CD4-positive, alpha-beta T cell (primary cell): ENCODE measurements at regions not wholly inside any gene's neighbourhood (a gene's known extent, or its start where the extent isn't known, plus 50 kb on each side); places are given as distances from the start of the nearest gene placed in this dataset.

ENCODE experiments used
- ATAC-seq: fragments of 200-7000 bp; cut with Tn5 transposase; one replicate; pipeline ENCODE4 v1.10.0; 2022; ENCODE audit warnings: mild to moderate bottlenecking; ENCODE audit not compliant: poor library complexity
- CTCF ChIA-PET: fragments of 350-600 bp; sonication (Branson Sonifier 250); formaldehyde crosslinking; loops from one replicate; lab custom pipeline; 2021; ENCODE audit warnings: antibody characterized with exemption, inconsistent platforms; lab: Charles Lee
- POLR2A ChIA-PET: fragments of 350-600 bp; sonication (Branson Sonifier 250); formaldehyde crosslinking; loops from one replicate; lab custom pipeline; 2021; ENCODE audit warnings: antibody characterized with exemption, inconsistent platforms; lab: Charles Lee
- DNase-seq, 14 experiments: peaks; one replicate each; pipeline ENCODE4 v3.0.0-alpha.2; 2013 to 2020; ENCODE audit warnings: mixed read lengths in 2 of 14
- H3K27ac ChIP-seq, 2 donors: one replicate each; pipeline versions ENCODE4 v1.5.1 to v1.7.0; 2013; ENCODE audit warnings: low read length in 2 of 2, low read depth in 1 of 2, mild to moderate bottlenecking in 1 of 2
- H3K27me3 ChIP-seq, 2 experiments: 1 replicate in 1 of 2; 2 replicates in 1 of 2; pipeline versions ENCODE4 v1.6.1 to v1.7.0; 2013; ENCODE audit warnings: low read length in 2 of 2, control low read depth in 1 of 2, mild to moderate bottlenecking in 1 of 2, moderate library complexity in 1 of 2; ENCODE audit not compliant: insufficient read depth in 2 of 2, control insufficient read depth in 1 of 2
- H3K36me3 ChIP-seq: one replicate; pipeline ENCODE4 v1.6.1; 2013; ENCODE audit warnings: low read length, control low read depth; ENCODE audit not compliant: insufficient read depth
- H3K4me1 ChIP-seq: one replicate; pipeline ENCODE4 v1.6.1; 2013; ENCODE audit warnings: low read length, control low read depth; ENCODE audit not compliant: insufficient read depth
- H3K4me3 ChIP-seq: one replicate; pipeline ENCODE4 v1.5.1; 2013; ENCODE audit warnings: mild to moderate bottlenecking, low read length, moderate library complexity
- H3K9me3 ChIP-seq, 2 experiments: 1 replicate in 1 of 2; 2 replicates in 1 of 2; pipeline versions ENCODE4 v1.6.1 to v1.7.0; 2013; ENCODE audit warnings: low read length in 2 of 2, mild to moderate bottlenecking in 2 of 2, control low read depth in 1 of 2, moderate library complexity in 1 of 2; ENCODE audit not compliant: control insufficient read depth in 1 of 2, insufficient read depth in 1 of 2
- H3K27ac Mint-ChIP-seq: one replicate; pipeline ENCODE4 v1.8.0; 2020; ENCODE audit warnings: mixed read lengths
- H3K27me3 Mint-ChIP-seq: one replicate; pipeline ENCODE4 v1.8.0; 2021; ENCODE audit warnings: mixed read lengths
- H3K36me3 Mint-ChIP-seq: one replicate; pipeline ENCODE4 v1.8.0; 2021; ENCODE audit warnings: low read depth, mixed read lengths
- H3K4me1 Mint-ChIP-seq: one replicate; pipeline ENCODE4 v1.8.0; 2021; ENCODE audit warnings: low read depth, mixed read lengths
- H3K4me3 Mint-ChIP-seq: one replicate; pipeline ENCODE4 v1.8.0; 2020; ENCODE audit warnings: mild to moderate bottlenecking, mixed read lengths
- H3K9me3 Mint-ChIP-seq: one replicate; pipeline ENCODE4 v1.8.0; 2020; ENCODE audit warnings: mixed read lengths
- intact Hi-C, 2 experiments: fragments of 100-400 bp; cut with DNase I in 1 of 2; cut with micrococcal nuclease in 1 of 2; formaldehyde crosslinking; loops; one replicate each; pipeline versions ENCODE4 v1.15.1 to v1.9.0; 2023 to 2025; cut with DNase I, micrococcal nuclease
- TF ChIP-seq, protein P1 (sequence below): fragments of 200-600 bp; IDR thresholded peaks from one replicate; pipeline ENCODE4 v1.8.0; 2022; ENCODE audit warnings: antibody characterized with exemption, mild to moderate bottlenecking

DNA sequence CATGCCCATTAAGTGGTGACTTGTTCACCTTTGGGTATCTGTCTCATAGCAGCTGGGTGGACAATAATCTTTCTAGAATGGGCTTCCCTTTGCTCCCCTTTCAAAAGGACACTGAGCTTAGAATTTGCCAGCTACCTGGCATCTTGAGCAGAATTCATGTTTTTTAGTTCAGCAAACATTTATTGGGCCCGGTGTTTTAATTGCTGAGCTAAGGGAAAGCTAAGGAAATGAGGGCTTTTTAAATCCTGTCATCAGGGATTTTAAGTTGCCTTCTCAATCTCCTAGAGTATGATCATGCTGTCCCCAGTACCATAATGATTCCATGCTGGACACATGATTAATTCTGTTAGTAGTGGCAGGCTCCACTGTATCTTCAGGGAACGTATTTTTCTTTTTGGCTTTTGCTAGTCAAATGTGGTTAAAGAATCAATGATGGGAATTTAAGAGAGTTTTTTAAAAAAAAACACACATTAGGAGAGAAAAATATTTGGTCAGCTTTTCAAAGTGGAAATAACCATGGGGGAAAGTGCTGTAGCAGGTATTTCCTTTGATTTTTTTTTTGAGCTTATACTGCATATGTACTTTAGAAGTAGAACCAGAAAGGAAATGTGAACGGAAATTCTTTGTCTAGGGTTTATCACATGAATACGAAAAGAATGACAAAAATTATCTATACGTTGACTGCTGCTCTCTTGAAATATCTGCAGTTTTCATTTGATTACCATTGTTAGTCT is 208.9 kb downstream of the CLCN4 start:
- no peaks in the 10 kb centered on the region for H3K27me3 ChIP-seq
- no peak overlapping the region for H3K4me3 Mint-ChIP-seq
- TF ChIP-seq, protein P1, sequence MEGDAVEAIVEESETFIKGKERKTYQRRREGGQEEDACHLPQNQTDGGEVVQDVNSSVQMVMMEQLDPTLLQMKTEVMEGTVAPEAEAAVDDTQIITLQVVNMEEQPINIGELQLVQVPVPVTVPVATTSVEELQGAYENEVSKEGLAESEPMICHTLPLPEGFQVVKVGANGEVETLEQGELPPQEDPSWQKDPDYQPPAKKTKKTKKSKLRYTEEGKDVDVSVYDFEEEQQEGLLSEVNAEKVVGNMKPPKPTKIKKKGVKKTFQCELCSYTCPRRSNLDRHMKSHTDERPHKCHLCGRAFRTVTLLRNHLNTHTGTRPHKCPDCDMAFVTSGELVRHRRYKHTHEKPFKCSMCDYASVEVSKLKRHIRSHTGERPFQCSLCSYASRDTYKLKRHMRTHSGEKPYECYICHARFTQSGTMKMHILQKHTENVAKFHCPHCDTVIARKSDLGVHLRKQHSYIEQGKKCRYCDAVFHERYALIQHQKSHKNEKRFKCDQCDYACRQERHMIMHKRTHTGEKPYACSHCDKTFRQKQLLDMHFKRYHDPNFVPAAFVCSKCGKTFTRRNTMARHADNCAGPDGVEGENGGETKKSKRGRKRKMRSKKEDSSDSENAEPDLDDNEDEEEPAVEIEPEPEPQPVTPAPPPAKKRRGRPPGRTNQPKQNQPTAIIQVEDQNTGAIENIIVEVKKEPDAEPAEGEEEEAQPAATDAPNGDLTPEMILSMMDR: no peak
- H3K27me3 Mint-ChIP-seq: no peaks in the 10 kb centered on the region
- no peak overlapping the region for H3K27ac Mint-ChIP-seq
- H3K9me3 ChIP-seq: no peaks in the 10 kb centered on the region
- no peaks in the 10 kb centered on the region for H3K4me1 Mint-ChIP-seq
- no peak for DNase-seq
- intact Hi-C loops: no loop called here
- ATAC-seq: no peak
- ChIA-PET POLR2A (no interaction called here), CTCF (no interaction called here)
- no peak overlapping the region for H3K27ac ChIP-seq
- H3K4me3 ChIP-seq: no peak overlapping the region
- no peaks in the 10 kb centered on the region for H3K36me3 ChIP-seq
- H3K36me3 Mint-ChIP-seq: no peaks in the 10 kb centered on the region
- H3K9me3 Mint-ChIP-seq: no peaks in the 10 kb centered on the region
- H3K4me1 ChIP-seq: no peaks in the 10 kb centered on the region

DNA sequence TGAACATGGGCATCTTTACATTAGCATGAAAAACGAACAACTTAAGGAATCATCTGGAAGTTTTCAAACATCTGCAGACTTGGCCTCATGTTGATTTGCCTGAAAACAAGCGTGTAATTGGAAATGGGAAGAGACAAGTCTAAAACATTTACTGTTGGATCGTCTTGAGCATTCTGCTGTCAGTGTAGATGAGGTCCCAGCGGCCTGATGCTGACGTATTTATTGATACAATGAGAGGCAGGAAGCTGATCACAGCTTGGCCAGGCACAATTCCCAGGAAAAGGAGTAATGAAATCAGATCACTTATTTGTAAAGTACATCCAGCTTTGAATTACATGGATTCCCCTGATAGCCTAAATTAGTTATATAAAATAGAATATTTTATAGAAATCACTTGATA is 210.6 kb downstream of the CLCN4 start:
- Histone ChIP-seq H3K36me3 (no peaks in the 10 kb centered on the region), H3K4me3 (no peak overlapping the region), H3K27ac (no peak overlapping the region), H3K4me1 (no peaks in the 10 kb centered on the region), H3K27me3 (no peaks in the 10 kb centered on the region), H3K9me3 (no peaks in the 10 kb centered on the region)
- no peak overlapping the region for H3K27ac Mint-ChIP-seq
- CTCF ChIA-PET: no interaction called here
- intact Hi-C loops: no loop called here
- POLR2A ChIA-PET: no interaction called here
- no peak for DNase-seq
- TF ChIP-seq, protein P1: no peak
- peaks cover 3% of the 10 kb centered on the region for H3K9me3 Mint-ChIP-seq
- no peaks in the 10 kb centered on the region for H3K36me3 Mint-ChIP-seq
- no peaks in the 10 kb centered on the region for H3K27me3 Mint-ChIP-seq
- H3K4me1 Mint-ChIP-seq: no peaks in the 10 kb centered on the region
- H3K4me3 Mint-ChIP-seq: no peak overlapping the region
- ATAC-seq: no peak

DNA sequence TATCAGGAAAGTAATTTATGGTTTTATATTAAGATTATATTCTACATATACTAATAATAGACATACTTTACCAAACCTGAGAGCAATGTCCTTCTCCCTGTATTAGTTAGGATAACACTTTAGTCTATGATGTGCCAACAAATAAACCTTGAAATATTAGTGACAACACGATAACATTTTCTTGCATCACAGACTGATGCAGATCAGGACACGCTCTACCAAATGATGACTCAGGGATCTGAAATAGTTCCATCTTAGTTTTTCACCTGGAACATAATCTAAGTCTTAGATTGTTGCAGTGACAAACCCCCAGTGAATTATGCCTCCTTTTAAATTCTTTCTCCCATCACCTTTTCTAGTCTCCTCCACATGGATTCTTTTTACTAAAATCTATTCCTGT is 214.2 kb downstream of the CLCN4 start:
- Mint-ChIP-seq H3K9me3 (peaks cover 3% of the 10 kb centered on the region), H3K36me3 (no peaks in the 10 kb centered on the region), H3K27ac (no peak overlapping the region), H3K4me3 (no peak overlapping the region), H3K4me1 (no peaks in the 10 kb centered on the region), H3K27me3 (no peaks in the 10 kb centered on the region)
- H3K4me3 ChIP-seq: no peak overlapping the region
- no peaks in the 10 kb centered on the region for H3K36me3 ChIP-seq
- no peaks in the 10 kb centered on the region for H3K9me3 ChIP-seq
- DNase-seq: no peak
- H3K27ac ChIP-seq: no peak overlapping the region
- ChIA-PET CTCF (no interaction called here), POLR2A (no interaction called here)
- ATAC-seq: no peak
- no peaks in the 10 kb centered on the region for H3K4me1 ChIP-seq
- intact Hi-C loops: no loop called here
- no peaks in the 10 kb centered on the region for H3K27me3 ChIP-seq
- TF ChIP-seq, protein P1: no peak
